NCI-H345 treated with DMSO at 0.1 percent for 48 hours (cell line): ENCODE measurements at regions not wholly inside any gene's neighbourhood (a gene's known extent, or its start where the extent isn't known, plus 50 kb on each side); places are given as distances from the start of the nearest gene placed in this dataset.

ENCODE experiments used
- DNase-seq: peaks from one replicate; lab custom pipeline; 2025; ENCODE audit not compliant: unreplicated experiment; lab: John Stamatoyannopoulos, UW

GRCh38 chr17:77409282-77410161 is 268.8 kb downstream of the SEC14L1 start:
- no peak for DNase-seq

DNA sequence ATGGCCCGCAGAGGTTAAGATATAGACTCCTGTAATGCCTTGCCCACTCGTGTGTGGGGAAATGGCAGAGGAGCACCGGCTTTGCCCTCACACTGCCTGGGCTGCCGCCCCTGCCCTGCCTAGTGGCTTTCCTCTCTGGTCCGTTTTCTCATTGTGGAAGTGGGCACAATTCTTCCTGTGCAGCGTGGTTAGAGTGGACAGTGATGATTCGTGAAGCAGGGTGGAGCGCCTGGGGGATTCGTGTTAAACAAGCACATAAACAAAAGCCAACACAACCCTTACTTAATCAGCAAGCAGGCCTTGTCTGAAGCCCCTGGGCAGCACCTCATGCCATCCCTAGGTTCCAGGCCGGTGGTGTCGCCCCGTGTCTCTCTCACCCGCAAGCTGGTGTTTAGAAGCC is 269.7 kb downstream of the SEC14L1 start:
- DNase-seq = no peak

DNA sequence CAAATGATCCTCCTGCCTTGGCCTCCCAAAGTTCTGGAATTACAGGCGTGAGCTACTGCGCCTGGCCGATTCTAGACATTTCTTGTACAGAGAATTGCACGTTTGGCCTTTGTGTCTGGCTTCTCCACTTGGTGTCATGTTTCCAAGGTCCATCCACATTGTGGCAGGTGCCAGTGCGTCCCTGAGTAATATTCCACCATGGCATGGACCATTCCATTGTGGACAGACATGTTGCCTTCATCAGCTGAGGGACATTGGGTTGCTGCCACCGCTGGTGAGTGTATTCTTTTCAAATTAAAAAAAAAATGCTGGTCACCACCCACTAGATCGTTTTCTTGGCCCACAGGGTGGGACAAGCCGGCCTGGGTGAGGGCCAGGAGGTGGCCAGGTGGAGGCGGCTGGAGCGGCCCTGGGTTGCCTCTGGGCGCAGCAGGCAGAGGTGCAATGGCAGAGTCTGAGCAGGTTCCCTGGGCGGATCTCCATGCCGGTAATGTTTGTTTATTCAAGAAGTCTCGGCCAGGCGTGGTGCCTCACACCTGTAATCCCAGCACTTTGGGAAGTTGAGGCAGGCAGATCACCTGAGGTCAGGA is 274.1 kb downstream of the SEC14L1 start:
- DNase-seq = no peak

GRCh38 chr17:77416105-77416713 is 275.4 kb downstream of the SEC14L1 start:
- no peak for DNase-seq

- no peak for DNase-seq
Measured at GRCh38 chr17:77417575-77417974, 276.8 kb downstream of the SEC14L1 start.

DNA sequence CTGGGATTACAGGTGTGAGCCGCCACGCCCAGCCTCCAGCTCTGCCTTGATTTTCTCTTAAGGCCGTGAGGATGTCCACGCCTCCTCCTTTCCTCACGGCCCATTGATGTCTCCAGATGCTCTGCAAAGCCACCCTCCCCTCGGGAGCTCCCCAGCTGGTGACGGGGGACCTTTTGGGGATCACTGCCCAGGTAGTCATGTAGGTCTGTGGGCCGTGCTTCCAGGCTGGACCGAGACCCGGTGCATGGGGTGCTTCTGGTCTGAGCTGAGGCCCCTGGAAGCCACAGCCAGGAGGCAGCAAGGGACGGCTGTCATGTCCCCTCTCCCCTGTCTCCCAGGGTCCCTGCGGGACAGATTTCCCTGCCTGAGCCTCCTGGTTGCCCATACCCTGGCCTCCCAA is 277.8 kb downstream of the SEC14L1 start:
- DNase-seq = no peak

GRCh38 chr17:77419095-77419494 is 278.3 kb downstream of the SEC14L1 start:
- DNase-seq = no peak

DNA sequence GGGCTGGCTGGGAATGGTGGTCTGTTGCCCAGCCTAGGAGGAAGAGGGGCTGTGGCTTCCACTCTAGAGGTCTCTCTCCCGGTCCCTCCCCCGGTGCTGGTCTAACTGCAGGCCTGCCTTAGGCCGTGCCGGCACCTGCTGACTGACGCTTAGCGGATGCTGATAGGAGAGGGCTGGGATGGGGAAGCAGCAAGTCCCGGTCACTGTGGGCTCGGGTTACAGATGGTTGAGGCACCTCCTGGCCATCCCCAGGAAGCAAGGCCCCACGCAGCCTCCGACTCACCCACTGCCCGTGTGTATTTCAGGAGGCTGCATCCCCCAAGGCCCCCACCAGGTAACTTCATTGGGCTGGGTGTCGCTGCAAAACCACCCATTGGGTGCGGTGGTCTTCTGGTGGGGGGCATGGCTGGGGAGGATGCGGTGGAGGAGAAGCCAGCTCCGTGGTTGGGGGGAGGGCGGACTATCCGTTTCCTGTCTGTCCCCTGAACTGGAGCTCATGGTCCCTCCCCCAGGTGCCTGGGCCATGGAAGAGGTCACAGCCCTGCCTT is 278.9 kb downstream of the SEC14L1 start:
- DNase-seq = no peak

DNA sequence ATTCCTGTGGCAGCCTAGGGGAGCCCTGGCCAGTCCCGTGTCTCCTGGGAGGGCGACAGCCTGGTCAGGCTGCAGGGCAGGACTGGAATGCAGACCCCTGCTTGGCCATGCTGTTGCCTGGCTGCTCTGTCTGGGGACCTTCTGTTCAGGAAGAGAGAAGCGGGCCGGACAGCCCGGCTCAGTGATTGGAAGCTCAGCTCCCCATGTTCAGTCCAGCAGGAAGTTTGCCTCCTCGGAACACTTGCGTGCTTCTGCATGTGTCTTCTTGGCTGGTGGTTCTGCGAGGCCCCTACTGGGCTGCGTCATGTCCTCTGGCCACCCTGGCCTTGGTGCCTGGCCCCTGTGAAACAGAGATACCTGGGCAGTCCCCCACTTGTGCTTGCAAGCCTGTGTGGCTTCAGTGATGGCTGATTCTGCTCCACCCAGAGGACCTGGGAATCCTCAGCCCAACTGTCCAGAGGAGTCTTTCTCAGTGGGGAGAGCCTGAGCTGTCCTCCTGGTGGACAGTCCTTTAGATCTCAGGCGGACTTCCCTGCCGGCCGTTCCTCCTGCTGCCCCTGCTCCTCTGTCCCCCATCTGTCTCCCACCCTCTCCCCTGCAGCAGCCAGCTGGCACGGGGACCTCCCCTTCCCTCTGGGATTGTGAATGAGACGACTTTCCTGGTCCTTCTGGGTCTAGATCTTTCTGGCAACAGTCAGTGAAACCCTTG is 279.5 kb downstream of the SEC14L1 start:
- no peak for DNase-seq

GRCh38 chr17:77420804-77421629 is 280.2 kb downstream of the SEC14L1 start:
- DNase-seq = peak; percentile 96

DNA sequence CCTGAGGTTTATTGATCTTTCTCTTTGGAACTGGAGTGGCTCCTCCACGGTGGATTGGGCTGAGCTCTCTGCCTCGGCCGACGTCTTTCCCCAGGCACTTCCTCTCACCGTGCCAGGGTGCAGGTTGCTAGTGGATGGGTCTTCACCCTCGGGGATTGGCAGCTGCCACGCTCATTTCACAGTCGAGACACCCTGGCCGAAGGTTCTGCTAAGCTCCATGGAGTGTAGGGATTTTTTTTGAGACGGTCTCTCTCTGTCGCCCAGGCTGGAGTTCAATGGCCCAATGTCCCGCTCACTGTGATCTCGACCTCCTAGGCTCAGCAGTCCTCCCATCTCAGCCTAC is 280.8 kb downstream of the SEC14L1 start:
- DNase-seq = no peak

- no peak for DNase-seq
Measured at GRCh38 chr17:77422104-77422747, 281.5 kb downstream of the SEC14L1 start.

- DNase-seq = no peak
Measured at GRCh38 chr17:77422748-77423113, 282.0 kb downstream of the SEC14L1 start.

- no peak for DNase-seq
Measured at GRCh38 chr17:77423589-77424451, 283.1 kb downstream of the SEC14L1 start.

DNA sequence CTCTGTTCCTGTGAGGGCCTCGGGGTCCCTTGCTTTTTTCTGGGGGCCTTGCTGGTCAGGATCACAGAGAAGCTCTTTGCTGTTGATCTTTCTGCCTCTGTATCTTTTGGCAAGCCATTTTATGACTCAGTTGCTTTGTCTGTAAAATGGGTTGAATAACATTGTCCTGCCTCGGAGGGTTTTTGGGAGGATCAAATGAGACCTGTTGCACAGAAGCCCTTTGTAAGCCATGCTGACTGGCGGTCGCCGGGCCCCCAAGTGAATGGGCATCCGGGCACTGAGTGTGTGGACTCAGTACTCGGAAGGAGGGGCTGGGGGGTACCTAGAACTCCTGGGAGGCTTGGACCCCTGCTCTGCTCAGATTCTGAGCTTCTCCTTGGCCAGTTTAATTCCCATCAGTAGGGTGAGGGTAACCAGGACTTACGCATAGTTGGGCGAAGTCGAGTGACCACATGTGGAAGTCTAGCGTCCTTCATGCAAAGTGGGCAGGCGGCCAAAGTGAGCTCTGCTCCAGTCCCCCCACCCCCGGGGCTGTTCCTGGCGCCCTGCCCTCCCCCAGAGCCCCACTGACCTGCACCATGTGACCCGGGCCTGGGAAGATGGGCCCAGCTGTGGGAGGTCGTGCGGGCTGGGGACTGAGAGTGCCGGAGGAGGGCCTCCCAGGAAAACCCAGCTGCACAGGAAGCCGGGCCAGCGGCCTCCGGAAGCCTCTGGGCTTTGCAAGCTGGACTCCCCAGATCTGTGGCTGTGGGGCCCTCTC is 284.0 kb downstream of the SEC14L1 start:
- DNase-seq = no peak

DNA sequence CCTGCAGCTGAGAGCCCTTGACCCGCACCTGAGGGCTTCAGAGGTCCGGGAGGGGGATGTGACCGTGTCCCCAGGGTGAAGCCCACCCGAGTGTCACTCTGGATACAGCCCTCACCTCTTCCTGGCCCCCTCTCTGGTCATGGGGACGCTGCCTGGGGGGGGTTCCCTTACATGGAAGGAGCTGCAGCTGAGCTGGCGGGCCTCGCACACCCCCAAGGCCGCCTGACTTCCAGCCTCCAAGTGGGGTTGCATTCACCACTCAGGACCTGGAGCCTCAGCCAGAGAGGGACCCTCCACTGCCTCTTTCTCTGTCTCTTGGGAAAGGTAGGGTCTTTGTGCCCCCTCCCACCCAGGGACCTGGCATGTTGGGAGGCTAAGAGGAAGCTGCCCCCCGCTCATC is 284.6 kb downstream of the SEC14L1 start:
- no peak for DNase-seq

DNA sequence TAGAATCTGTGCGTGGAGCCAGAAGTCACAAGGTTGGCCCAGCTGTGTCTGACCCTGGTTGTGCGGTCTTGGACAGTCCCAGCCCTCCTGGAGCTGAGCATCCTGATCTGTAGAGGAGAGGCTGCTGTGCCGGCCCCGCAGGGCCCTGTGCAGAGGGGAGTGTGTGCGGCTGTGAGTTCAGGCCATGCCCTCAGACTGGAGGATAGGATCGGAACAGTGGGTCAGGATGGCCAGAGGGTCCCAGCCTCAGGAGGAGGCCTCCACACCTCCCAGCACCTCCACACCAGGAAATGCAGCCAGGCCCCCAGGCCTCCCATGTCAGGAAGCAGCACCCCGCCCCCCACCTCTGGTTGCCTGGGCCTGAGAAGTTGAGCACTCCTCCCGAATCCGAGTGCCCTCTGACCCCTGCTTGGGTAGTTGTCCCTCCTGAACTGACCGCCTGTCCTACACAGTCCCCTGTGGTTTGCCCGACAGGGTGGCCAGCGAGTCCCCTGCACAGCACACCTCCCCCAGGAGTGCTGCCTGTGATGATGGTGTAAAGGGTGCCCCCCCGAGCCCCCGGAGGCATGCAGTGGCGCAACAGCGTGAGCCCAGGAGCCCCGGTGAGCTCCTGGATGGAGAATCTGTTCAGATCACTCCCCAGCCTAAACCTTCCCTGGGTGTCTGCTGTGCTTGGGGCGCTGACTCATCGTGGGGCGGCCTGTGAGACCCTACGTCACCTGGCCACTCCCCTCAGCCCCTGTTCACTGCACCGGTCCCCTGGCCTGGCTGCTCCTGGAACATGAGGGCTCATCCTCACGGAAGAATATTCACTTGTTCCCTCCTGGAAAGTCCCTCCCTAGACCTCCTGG is 285.2 kb downstream of the SEC14L1 start:
- DNase-seq = no peak
